ENCODE measurements at regions not wholly inside any gene's neighbourhood (a gene's known extent, or its start where the extent isn't known, plus 50 kb on each side); places are given as distances from the start of the nearest gene placed in this dataset.

DNA sequence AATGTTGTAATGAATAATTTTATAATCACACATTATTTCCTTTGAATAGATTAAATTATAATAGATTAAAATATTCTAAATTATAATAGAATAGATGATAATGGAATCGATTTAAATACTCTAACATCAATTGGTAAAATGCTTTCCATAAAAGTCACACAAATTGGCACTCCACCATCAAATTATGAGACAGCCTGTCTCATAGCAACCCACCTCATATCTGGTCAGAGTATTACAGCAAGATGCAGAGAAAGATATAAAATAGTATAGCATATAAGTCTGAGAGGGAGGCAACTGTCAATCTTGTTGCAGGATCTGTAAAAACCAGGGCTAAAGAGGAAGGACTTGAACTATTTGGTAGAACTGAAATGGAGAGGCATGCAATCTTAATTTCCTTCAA lies 98.4 kb upstream of the NCKAP5 start:
- Histone ChIP-seq H3K27me3 (no peaks in the 10 kb centered on the region), H3K4me3 (no peak overlapping the region), H3K9me3 (peaks cover 0 to 4% (median 4%) of the 10 kb centered on the region in 4 donors), H3K27ac (no peak overlapping the region), H3K4me1 (no peaks in the 10 kb centered on the region), H3K36me3 (no peaks in the 10 kb centered on the region)
- DNase-seq, result no peak
- ATAC-seq (ENCODE audit: low FRiP score in 2 of 2), result no peak
- TF ChIP-seq EP300 (IDR thresholded peaks at IDR 0.05) (no peak), POLR2AphosphoS5 (IDR thresholded peaks at IDR 0.05) (no peak), POLR2A (IDR thresholded peaks at IDR 0.05) (no peak)
- TF ChIP-seq, protein P1, sequence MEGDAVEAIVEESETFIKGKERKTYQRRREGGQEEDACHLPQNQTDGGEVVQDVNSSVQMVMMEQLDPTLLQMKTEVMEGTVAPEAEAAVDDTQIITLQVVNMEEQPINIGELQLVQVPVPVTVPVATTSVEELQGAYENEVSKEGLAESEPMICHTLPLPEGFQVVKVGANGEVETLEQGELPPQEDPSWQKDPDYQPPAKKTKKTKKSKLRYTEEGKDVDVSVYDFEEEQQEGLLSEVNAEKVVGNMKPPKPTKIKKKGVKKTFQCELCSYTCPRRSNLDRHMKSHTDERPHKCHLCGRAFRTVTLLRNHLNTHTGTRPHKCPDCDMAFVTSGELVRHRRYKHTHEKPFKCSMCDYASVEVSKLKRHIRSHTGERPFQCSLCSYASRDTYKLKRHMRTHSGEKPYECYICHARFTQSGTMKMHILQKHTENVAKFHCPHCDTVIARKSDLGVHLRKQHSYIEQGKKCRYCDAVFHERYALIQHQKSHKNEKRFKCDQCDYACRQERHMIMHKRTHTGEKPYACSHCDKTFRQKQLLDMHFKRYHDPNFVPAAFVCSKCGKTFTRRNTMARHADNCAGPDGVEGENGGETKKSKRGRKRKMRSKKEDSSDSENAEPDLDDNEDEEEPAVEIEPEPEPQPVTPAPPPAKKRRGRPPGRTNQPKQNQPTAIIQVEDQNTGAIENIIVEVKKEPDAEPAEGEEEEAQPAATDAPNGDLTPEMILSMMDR (IDR thresholded peaks at IDR 0.05), result no peak
- WGBS, 2 donors, result 92 to 96% methylated on average over 1 of the region's 1 CpG

DNA sequence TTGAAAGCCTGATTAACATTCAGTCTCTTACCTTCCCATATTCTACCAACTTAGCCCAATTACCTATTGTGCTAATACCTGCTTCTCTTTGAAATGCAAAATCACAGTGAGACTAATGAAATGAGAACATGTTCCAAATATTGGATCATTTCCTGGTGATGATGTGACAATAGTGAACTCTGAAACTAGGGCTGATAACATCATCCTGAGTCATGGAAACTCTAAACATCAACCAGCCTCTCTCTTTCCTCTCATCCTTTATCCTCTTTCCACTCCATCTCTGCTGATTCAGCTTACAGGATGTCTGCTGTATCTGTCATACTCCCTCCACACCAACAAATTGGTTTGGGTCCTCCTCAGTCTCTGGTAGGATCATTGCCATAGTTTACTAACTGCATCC lies 98.8 kb upstream of the NCKAP5 start:
- H3K9me3 ChIP-seq, result peaks cover 0 to 4% (median 4%) of the 10 kb centered on the region in 4 donors
- H3K27ac ChIP-seq, result no peak overlapping the region
- DNase-seq, result no peak
- H3K4me1 ChIP-seq, result no peaks in the 10 kb centered on the region
- TF ChIP-seq, protein P1 (IDR thresholded peaks at IDR 0.05), result no peak
- TF ChIP-seq POLR2AphosphoS5 (IDR thresholded peaks at IDR 0.05) (no peak), EP300 (IDR thresholded peaks at IDR 0.05) (no peak), POLR2A (IDR thresholded peaks at IDR 0.05) (no peak)
- no peak for ATAC-seq (ENCODE audit: low FRiP score in 2 of 2)
- H3K27me3 ChIP-seq, result no peaks in the 10 kb centered on the region
- no peaks in the 10 kb centered on the region for H3K36me3 ChIP-seq
- no peak overlapping the region for H3K4me3 ChIP-seq

DNA sequence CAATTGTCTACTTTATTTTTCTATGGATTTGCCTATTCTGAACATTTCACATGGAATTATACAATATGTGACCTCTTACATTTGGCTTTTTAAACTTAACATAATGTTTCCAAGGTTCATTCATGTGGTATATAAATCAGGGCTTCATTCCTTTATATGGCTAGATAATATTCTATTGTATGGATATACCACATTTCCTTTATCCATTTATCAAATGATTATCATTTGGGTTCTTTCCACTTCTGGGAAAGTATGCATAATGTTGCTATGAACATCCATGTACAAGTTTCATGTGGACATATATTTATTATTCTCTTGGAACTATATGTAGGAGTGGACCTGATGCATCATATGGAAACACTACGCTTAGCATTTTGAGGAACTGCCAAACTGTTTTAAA lies 99.7 kb upstream of the NCKAP5 start:
- no peak overlapping the region for H3K4me3 ChIP-seq
- no peak overlapping the region for H3K27ac ChIP-seq
- TF ChIP-seq EP300 (IDR thresholded peaks at IDR 0.05), result no peak
- TF ChIP-seq POLR2AphosphoS5 (IDR thresholded peaks at IDR 0.05), result no peak
- TF ChIP-seq, protein P1 (IDR thresholded peaks at IDR 0.05), result no peak
- no peak for TF ChIP-seq POLR2A (IDR thresholded peaks at IDR 0.05)
- DNase-seq, result no peak
- WGBS, 2 donors, result 96 to 100% methylated on average over 1 of the region's 1 CpG
- peaks cover 0 to 4% (median 4%) of the 10 kb centered on the region in 4 donors for H3K9me3 ChIP-seq
- H3K36me3 ChIP-seq, result no peaks in the 10 kb centered on the region
- H3K4me1 ChIP-seq, result no peaks in the 10 kb centered on the region
- ATAC-seq (ENCODE audit: low FRiP score in 2 of 2), result no peak
- H3K27me3 ChIP-seq, result no peaks in the 10 kb centered on the region

DNA sequence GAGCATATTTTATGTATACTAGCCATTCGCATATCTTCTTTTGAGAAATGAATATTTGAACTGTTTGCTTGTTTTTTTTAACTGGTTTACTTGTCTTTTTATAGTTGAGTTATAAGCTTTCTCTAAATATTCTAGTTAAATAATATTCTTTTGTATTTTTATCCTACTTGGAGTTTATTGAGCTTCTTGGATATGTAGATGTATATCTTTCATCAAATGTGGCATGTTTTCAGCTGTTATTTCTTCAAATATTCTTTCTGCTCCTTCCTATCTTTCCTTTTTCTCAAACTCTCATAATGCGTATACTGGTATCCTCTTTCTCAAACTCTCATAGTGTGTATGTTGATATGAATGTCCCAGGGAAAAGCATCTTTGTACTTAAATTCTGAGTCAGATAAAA lies 100.3 kb upstream of the NCKAP5 start:
- no peaks in the 10 kb centered on the region for H3K36me3 ChIP-seq
- H3K9me3 ChIP-seq, result peaks cover 0 to 4% (median 4%) of the 10 kb centered on the region in 4 donors
- H3K4me1 ChIP-seq, result no peaks in the 10 kb centered on the region
- DNase-seq, result no peak
- no peak overlapping the region for H3K4me3 ChIP-seq
- no peaks in the 10 kb centered on the region for H3K27me3 ChIP-seq
- no peak for ATAC-seq (ENCODE audit: low FRiP score in 2 of 2)
- H3K27ac ChIP-seq, result no peak overlapping the region
- WGBS, 2 donors, result 99% methylated on average over 2 of the region's 2 CpGs
- TF ChIP-seq POLR2A (IDR thresholded peaks at IDR 0.05) (no peak), EP300 (IDR thresholded peaks at IDR 0.05) (no peak), POLR2AphosphoS5 (IDR thresholded peaks at IDR 0.05) (no peak)
- TF ChIP-seq, protein P1 (IDR thresholded peaks at IDR 0.05), result no peak

DNA sequence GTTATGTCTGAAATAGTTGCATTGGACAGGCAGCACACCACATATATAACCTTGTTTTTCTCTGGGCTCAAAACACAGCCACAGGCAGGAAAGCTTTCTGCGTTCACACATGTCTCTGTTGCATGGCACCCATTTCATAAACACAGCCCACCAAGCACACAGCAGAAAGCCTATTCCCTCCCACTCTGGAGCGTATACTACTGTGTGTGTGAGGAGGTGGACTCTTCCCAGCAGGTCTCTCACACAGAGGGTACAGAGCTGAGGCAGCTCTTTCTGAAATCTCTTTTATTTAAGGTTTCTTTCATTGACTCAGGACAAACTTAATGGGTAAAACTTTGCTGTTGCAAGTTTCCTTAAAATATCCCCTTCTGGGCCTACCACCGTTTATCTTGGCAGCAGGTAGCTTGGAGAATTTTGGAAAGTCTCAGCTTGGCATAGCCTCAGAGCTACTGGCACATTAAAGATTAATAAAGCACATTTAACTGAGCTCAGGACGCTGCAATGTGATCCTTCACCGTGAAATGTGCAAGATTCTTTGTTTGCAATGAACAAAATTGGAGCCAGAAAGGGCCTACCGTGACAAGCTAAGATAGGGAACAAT lies 105.1 kb upstream of the NCKAP5 start:
- H3K9me3 ChIP-seq, result peaks cover 0 to 4% (median 2%) of the 10 kb centered on the region in 4 donors
- no peak overlapping the region for H3K27ac ChIP-seq
- peaks cover 0 to 14% (median 7%) of the 10 kb centered on the region in 4 donors for H3K4me1 ChIP-seq
- TF ChIP-seq, protein P1 (IDR thresholded peaks at IDR 0.05), result no peak
- TF ChIP-seq EP300 (IDR thresholded peaks at IDR 0.05) (no peak), POLR2AphosphoS5 (IDR thresholded peaks at IDR 0.05) (no peak), POLR2A (IDR thresholded peaks at IDR 0.05) (no peak)
- H3K4me3 ChIP-seq, result no peak overlapping the region
- no peak for DNase-seq
- ATAC-seq (ENCODE audit: low FRiP score in 2 of 2), result no peak
- WGBS, 2 donors, result 70 to 72% methylated on average over 6 of the region's 6 CpGs
- no peaks in the 10 kb centered on the region for H3K27me3 ChIP-seq
- H3K36me3 ChIP-seq, result no peaks in the 10 kb centered on the region

All from upper lobe of left lung (tissue), 6 donors.